ENCODE measurements at regions not wholly inside any gene's neighbourhood (a gene's known extent, or its start where the extent isn't known, plus 50 kb on each side); places are given as distances from the start of the nearest gene placed in this dataset.

DNA sequence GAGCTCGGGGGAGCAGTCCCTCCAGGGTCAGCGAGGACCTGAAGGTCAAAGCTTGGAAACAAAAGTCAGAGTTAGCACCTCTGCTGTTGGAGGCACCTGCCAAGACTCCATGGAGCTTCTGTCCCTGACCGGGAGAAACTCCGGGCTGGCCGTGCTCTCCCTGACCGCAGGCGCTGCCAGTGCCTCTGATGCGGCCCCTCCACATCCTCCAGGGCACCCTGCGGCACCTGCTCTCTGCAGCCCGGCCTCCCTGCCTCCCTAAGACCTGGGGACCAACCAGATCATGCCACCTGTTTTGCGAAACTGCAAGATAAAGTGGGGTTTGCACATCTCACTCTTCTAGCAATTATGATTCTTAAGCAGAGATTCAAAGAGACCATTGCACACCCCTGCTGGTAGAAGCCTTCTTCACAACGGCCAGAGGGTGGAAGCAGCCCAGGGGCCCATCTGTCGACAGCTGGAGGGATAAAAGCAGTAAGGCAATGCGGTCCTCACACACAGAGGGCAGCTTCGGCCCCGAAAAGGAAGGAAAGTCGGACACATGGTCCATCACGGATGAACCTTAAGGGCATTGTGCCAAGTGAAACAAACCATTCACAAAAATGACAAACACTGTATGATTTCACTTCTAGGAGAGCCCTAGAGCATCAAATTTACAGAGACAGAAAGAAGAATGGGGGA lies 477.1 kb downstream of the BRD1 start:
- no peak overlapping the region for H3K27ac ChIP-seq (ENCODE audit: low read depth)
- H3K36me3 ChIP-seq (ENCODE audit: insufficient read depth): no peaks in the 10 kb centered on the region
- Mint-ChIP-seq H3K9me3 (no peaks in the 10 kb centered on the region; the same call in 2 of the 3 replicates), H3K4me1 (no peaks in the 10 kb centered on the region; the same call in 2 of the 3 replicates), H3K36me3 (ENCODE audit: low read depth) (no peaks in the 10 kb centered on the region; the same call in 2 of the 3 replicates), H3K4me3 (no peak overlapping the region), H3K27ac (no peak overlapping the region), H3K27me3 (ENCODE audit: insufficient read depth, low read depth, poor library complexity) (peaks cover 10% of the 10 kb centered on the region)
- no peaks in the 10 kb centered on the region for H3K9me2 ChIP-seq (ENCODE audit: insufficient read depth)
- H3K27me3 ChIP-seq (ENCODE audit: insufficient read depth): no peaks in the 10 kb centered on the region
- no peaks in the 10 kb centered on the region for H4K20me1 ChIP-seq (replicated peaks; ENCODE audit: insufficient read depth)
- no peaks in the 10 kb centered on the region for H3F3A ChIP-seq (replicated peaks; ENCODE audit: low read depth)
- H3K79me2 ChIP-seq (replicated peaks; ENCODE audit: insufficient read depth): no peaks in the 10 kb centered on the region
- H2AFZ ChIP-seq: no peak overlapping the region
- no peak overlapping the region for H3K4me3 ChIP-seq
- H3K4me1 ChIP-seq (ENCODE audit: insufficient read depth): no peaks in the 10 kb centered on the region
- TF ChIP-seq, protein P1, sequence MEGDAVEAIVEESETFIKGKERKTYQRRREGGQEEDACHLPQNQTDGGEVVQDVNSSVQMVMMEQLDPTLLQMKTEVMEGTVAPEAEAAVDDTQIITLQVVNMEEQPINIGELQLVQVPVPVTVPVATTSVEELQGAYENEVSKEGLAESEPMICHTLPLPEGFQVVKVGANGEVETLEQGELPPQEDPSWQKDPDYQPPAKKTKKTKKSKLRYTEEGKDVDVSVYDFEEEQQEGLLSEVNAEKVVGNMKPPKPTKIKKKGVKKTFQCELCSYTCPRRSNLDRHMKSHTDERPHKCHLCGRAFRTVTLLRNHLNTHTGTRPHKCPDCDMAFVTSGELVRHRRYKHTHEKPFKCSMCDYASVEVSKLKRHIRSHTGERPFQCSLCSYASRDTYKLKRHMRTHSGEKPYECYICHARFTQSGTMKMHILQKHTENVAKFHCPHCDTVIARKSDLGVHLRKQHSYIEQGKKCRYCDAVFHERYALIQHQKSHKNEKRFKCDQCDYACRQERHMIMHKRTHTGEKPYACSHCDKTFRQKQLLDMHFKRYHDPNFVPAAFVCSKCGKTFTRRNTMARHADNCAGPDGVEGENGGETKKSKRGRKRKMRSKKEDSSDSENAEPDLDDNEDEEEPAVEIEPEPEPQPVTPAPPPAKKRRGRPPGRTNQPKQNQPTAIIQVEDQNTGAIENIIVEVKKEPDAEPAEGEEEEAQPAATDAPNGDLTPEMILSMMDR (conservative IDR thresholded peaks at IDR 0.05; ENCODE audit: low read depth in 2 of 2): no peak
- TF ChIP-seq EZH2phosphoT487 (IDR thresholded peaks at IDR 0.05; ENCODE audit: unreplicated experiment) (no peak), NANOG (IDR thresholded peaks at IDR 0.05; ENCODE audit: borderline replicate concordance) (no peak), CREB1 (CRISPR knock-in tag; IDR thresholded peaks at IDR 0.05; ENCODE audit: low read depth) (no peak), ETS1 (IDR thresholded peaks at IDR 0.05) (no peak), ZNF114 (CRISPR knock-in tag; IDR thresholded peaks at IDR 0.05) (no peak), ZNF331 (CRISPR knock-in tag; IDR thresholded peaks at IDR 0.05; ENCODE audit: low read depth) (no peak), JUNB (IDR thresholded peaks at IDR 0.05; ENCODE audit: unreplicated experiment) (no peak), POLR2AphosphoS5 (IDR thresholded peaks at IDR 0.05; ENCODE audit: low read depth) (no peak), ZNF462 (CRISPR knock-in tag; IDR thresholded peaks at IDR 0.05) (no peak), EZH2 (IDR thresholded peaks at IDR 0.05; ENCODE audit: low read depth, unreplicated experiment) (no peak), STAT1 (IDR thresholded peaks at IDR 0.05; ENCODE audit: unreplicated experiment) (no peak)
- TF ChIP-seq, protein P2, sequence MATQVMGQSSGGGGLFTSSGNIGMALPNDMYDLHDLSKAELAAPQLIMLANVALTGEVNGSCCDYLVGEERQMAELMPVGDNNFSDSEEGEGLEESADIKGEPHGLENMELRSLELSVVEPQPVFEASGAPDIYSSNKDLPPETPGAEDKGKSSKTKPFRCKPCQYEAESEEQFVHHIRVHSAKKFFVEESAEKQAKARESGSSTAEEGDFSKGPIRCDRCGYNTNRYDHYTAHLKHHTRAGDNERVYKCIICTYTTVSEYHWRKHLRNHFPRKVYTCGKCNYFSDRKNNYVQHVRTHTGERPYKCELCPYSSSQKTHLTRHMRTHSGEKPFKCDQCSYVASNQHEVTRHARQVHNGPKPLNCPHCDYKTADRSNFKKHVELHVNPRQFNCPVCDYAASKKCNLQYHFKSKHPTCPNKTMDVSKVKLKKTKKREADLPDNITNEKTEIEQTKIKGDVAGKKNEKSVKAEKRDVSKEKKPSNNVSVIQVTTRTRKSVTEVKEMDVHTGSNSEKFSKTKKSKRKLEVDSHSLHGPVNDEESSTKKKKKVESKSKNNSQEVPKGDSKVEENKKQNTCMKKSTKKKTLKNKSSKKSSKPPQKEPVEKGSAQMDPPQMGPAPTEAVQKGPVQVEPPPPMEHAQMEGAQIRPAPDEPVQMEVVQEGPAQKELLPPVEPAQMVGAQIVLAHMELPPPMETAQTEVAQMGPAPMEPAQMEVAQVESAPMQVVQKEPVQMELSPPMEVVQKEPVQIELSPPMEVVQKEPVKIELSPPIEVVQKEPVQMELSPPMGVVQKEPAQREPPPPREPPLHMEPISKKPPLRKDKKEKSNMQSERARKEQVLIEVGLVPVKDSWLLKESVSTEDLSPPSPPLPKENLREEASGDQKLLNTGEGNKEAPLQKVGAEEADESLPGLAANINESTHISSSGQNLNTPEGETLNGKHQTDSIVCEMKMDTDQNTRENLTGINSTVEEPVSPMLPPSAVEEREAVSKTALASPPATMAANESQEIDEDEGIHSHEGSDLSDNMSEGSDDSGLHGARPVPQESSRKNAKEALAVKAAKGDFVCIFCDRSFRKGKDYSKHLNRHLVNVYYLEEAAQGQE (IDR thresholded peaks at IDR 0.05; ENCODE audit: unreplicated experiment): no peak
- ATAC-seq (no peak), DNase-seq (ENCODE audit: low spot score) (no peak)
- no peak overlapping the region for H3K4me2 ChIP-seq

All from GM23338 (cell line).